GM23338 (cell line): ENCODE measurements at regions not wholly inside any gene's neighbourhood (a gene's known extent, or its start where the extent isn't known, plus 50 kb on each side); places are given as distances from the start of the nearest gene placed in this dataset.

ENCODE experiments used
- ATAC-seq: fragments of 200-7000 bp; cut with Tn5 transposase; 3 replicates; pipeline ENCODE4 v1.9.1; 2020
- DNase-seq: peaks from one replicate; pipeline ENCODE4 v3.0.0-alpha.2; 2015; ENCODE audit warnings: low spot score
- H2AFZ ChIP-seq: fragments of 200-600 bp; sonication (generic); 2 replicates; pipeline ENCODE4 v1.8.0; 2016; ENCODE audit warnings: antibody characterized with exemption, mild to moderate bottlenecking, moderate library complexity
- H3F3A ChIP-seq: fragments of 200-600 bp; sonication (generic); replicated peaks from 2 replicates; pipeline ENCODE4 v1.8.0; 2017; ENCODE audit warnings: antibody characterized with exemption, mixed run types, low read depth
- H3K27ac ChIP-seq: fragments of 200-600 bp; sonication (generic); 2 replicates; pipeline ENCODE4 v1.6.1; 2016; ENCODE audit warnings: low read depth
- H3K27me3 ChIP-seq: fragments of 200-600 bp; sonication (generic); 2 replicates; pipeline ENCODE4 v1.8.0; 2016; ENCODE audit warnings: mild to moderate bottlenecking, mixed run types, moderate library complexity; ENCODE audit not compliant: insufficient read depth
- H3K36me3 ChIP-seq: fragments of 200-600 bp; sonication (generic); 2 replicates; pipeline ENCODE4 v1.8.0; 2016; ENCODE audit warnings: mild to moderate bottlenecking; ENCODE audit not compliant: insufficient read depth
- H3K4me1 ChIP-seq: fragments of 200-600 bp; sonication (generic); 2 replicates; pipeline ENCODE4 v1.8.0; 2016; ENCODE audit warnings: mild to moderate bottlenecking, moderate library complexity; ENCODE audit not compliant: insufficient read depth
- H3K4me2 ChIP-seq: fragments of 200-600 bp; sonication (generic); 2 replicates; pipeline ENCODE4 v1.7.1; 2017; ENCODE audit warnings: mixed run types
- H3K4me3 ChIP-seq: fragments of 200-600 bp; sonication (generic); 2 replicates; pipeline ENCODE4 v1.6.1; 2016; ENCODE audit warnings: mixed run types
- H3K79me2 ChIP-seq: fragments of 200-600 bp; sonication (generic); replicated peaks from 2 replicates; pipeline ENCODE4 v1.8.0; 2017; ENCODE audit warnings: mild to moderate bottlenecking; ENCODE audit not compliant: insufficient read depth
- H3K9me2 ChIP-seq: fragments of 200-600 bp; sonication (generic); 2 replicates; pipeline ENCODE4 v1.8.0; 2017; ENCODE audit not compliant: insufficient read depth
- H4K20me1 ChIP-seq: fragments of 200-600 bp; sonication (generic); replicated peaks from 2 replicates; pipeline ENCODE4 v1.8.0; 2017; ENCODE audit warnings: mild to moderate bottlenecking; ENCODE audit not compliant: insufficient read depth
- H3K27ac Mint-ChIP-seq: 2 replicates; pipeline ENCODE4 v1.8.0; 2020; ENCODE audit warnings: inconsistent platforms, mild to moderate bottlenecking, moderate library complexity, mixed read lengths
- H3K27me3 Mint-ChIP-seq: 3 replicates; pipeline ENCODE4 v1.8.0; 2022; ENCODE audit warnings: low read depth, mild to moderate bottlenecking, moderate library complexity, mixed read lengths, inconsistent platforms; ENCODE audit not compliant: insufficient read depth, poor library complexity
- H3K36me3 Mint-ChIP-seq: 3 replicates; pipeline ENCODE4 v1.8.0; 2021; ENCODE audit warnings: low read depth, mild to moderate bottlenecking, inconsistent platforms, moderate library complexity, mixed read lengths
- H3K4me1 Mint-ChIP-seq: 3 replicates; pipeline ENCODE4 v1.8.0; 2020; ENCODE audit warnings: mild to moderate bottlenecking, inconsistent platforms, mixed read lengths
- H3K4me3 Mint-ChIP-seq: 3 replicates; pipeline ENCODE4 v1.8.0; 2021; ENCODE audit warnings: moderate library complexity, mild to moderate bottlenecking, inconsistent platforms, mixed read lengths
- H3K9me3 Mint-ChIP-seq: 3 replicates; pipeline ENCODE4 v1.8.0; 2020; ENCODE audit warnings: moderate library complexity, mild to moderate bottlenecking, inconsistent platforms, mixed read lengths
- CREB1 ChIP-seq: fragments of 250-450 bp; sonication (Bioruptor Pico); IDR thresholded peaks from 2 replicates; pipeline ENCODE4 v1.5.0; 2020; ENCODE audit warnings: low read depth, mild to moderate bottlenecking, moderate library complexity
- ETS1 ChIP-seq: IDR thresholded peaks from 2 replicates; pipeline ENCODE4 v1.6.1; 2016; ENCODE audit warnings: antibody characterized with exemption
- EZH2 ChIP-seq: fragments of 200-600 bp; sonication (generic); IDR thresholded peaks from one replicate; pipeline ENCODE4 v1.8.0; 2017; ENCODE audit warnings: antibody characterized with exemption, mild to moderate bottlenecking, low read depth; ENCODE audit not compliant: unreplicated experiment
- EZH2phosphoT487 ChIP-seq: fragments of 200-600 bp; sonication (generic); IDR thresholded peaks from one replicate; pipeline ENCODE4 v1.8.1; 2018; ENCODE audit warnings: antibody characterized with exemption; ENCODE audit not compliant: unreplicated experiment
- JUNB ChIP-seq: IDR thresholded peaks from one replicate; pipeline ENCODE4 v1.6.1; 2016; ENCODE audit warnings: antibody characterized with exemption; ENCODE audit not compliant: unreplicated experiment
- NANOG ChIP-seq: IDR thresholded peaks from 2 replicates; pipeline ENCODE4 v1.6.1; 2016; ENCODE audit warnings: antibody characterized with exemption, borderline replicate concordance
- POLR2AphosphoS5 ChIP-seq: IDR thresholded peaks from 2 replicates; pipeline ENCODE4 v1.6.1; 2016; ENCODE audit warnings: antibody characterized with exemption, low read depth
- REST ChIP-seq: IDR thresholded peaks from one replicate; pipeline ENCODE4 v1.6.1; 2018; ENCODE audit warnings: antibody characterized with exemption; ENCODE audit not compliant: unreplicated experiment
- STAT1 ChIP-seq: IDR thresholded peaks from one replicate; pipeline ENCODE4 v1.6.1; 2016; ENCODE audit warnings: antibody characterized with exemption; ENCODE audit not compliant: unreplicated experiment
- ZNF114 ChIP-seq: fragments of 250-450 bp; sonication (Bioruptor Pico); IDR thresholded peaks from 2 replicates; pipeline ENCODE4 v1.5.0; 2020; ENCODE audit warnings: mild to moderate bottlenecking, moderate library complexity
- ZNF331 ChIP-seq: fragments of 250-450 bp; sonication (Bioruptor Pico); IDR thresholded peaks from 2 replicates; pipeline ENCODE4 v1.5.0; 2020; ENCODE audit warnings: low read depth, mild to moderate bottlenecking, moderate library complexity
- ZNF462 ChIP-seq: fragments of 250-450 bp; sonication (Bioruptor Pico); IDR thresholded peaks from 2 replicates; pipeline ENCODE4 v1.5.0; 2020; ENCODE audit warnings: mild to moderate bottlenecking, moderate library complexity
- TF ChIP-seq, protein P1 (sequence below), 2 experiments: fragments of 200-600 bp in 1 of 2; sonication (generic) in 1 of 2; conservative IDR thresholded peaks; 2 replicates each; pipeline versions ENCODE4 v1.5.1 to v1.6.1; 2016 to 2017; ENCODE audit warnings: antibody characterized with exemption in 2 of 2, low read depth in 2 of 2, mild to moderate bottlenecking in 2 of 2, moderate library complexity in 1 of 2

GRCh38 chr9:7861086-7861485 is 61.5 kb upstream of the DMAC1 start:
- Histone ChIP-seq H3K27ac (no peak overlapping the region), H2AFZ (no peak overlapping the region), H3K79me2 (no peaks in the 10 kb centered on the region), H3K4me2 (no peak overlapping the region), H3K9me2 (peaks cover 4% of the 10 kb centered on the region; the same call in 1 of the 2 replicates), H4K20me1 (no peaks in the 10 kb centered on the region), H3K4me3 (no peak overlapping the region), H3K4me1 (no peaks in the 10 kb centered on the region), H3K36me3 (no peaks in the 10 kb centered on the region), H3F3A (no peaks in the 10 kb centered on the region), H3K27me3 (no peaks in the 10 kb centered on the region)
- no peak for ATAC-seq
- DNase-seq: no peak
- Mint-ChIP-seq H3K36me3 (no peaks in the 10 kb centered on the region), H3K9me3 (no peaks in the 10 kb centered on the region), H3K27ac (no peak overlapping the region), H3K4me1 (no peaks in the 10 kb centered on the region), H3K4me3 (no peak overlapping the region), H3K27me3 (peaks cover 2% of the 10 kb centered on the region)
- TF ChIP-seq EZH2phosphoT487 (no peak), ZNF114 (CRISPR knock-in tag) (no peak), POLR2AphosphoS5 (no peak), JUNB (no peak), NANOG (no peak), REST (no peak), ETS1 (no peak), ZNF462 (CRISPR knock-in tag) (no peak), ZNF331 (CRISPR knock-in tag) (no peak), CREB1 (no peak), EZH2 (no peak), STAT1 (no peak)
- TF ChIP-seq, protein P1, sequence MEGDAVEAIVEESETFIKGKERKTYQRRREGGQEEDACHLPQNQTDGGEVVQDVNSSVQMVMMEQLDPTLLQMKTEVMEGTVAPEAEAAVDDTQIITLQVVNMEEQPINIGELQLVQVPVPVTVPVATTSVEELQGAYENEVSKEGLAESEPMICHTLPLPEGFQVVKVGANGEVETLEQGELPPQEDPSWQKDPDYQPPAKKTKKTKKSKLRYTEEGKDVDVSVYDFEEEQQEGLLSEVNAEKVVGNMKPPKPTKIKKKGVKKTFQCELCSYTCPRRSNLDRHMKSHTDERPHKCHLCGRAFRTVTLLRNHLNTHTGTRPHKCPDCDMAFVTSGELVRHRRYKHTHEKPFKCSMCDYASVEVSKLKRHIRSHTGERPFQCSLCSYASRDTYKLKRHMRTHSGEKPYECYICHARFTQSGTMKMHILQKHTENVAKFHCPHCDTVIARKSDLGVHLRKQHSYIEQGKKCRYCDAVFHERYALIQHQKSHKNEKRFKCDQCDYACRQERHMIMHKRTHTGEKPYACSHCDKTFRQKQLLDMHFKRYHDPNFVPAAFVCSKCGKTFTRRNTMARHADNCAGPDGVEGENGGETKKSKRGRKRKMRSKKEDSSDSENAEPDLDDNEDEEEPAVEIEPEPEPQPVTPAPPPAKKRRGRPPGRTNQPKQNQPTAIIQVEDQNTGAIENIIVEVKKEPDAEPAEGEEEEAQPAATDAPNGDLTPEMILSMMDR (conservative IDR thresholded peaks at IDR 0.05; ENCODE audit: low read depth in 2 of 2): no peak
